Mesothelial cell of epicardium (in vitro differentiated cells): ENCODE measurements at regions not wholly inside any gene's neighbourhood (a gene's known extent, or its start where the extent isn't known, plus 50 kb on each side); places are given as distances from the start of the nearest gene placed in this dataset.

Experiments used
- DNase-seq, 2 experiments: peaks; one replicate each; pipeline ENCODE4 v3.0.0; 2021; ENCODE audit warnings: low spot score in 2 of 2; ENCODE audit not compliant: unreplicated experiment in 2 of 2
- H3K27ac Mint-ChIP-seq: 2 replicates; pipeline ENCODE4 v1.8.0; 2021; ENCODE audit warnings: mixed read lengths
- H3K27me3 Mint-ChIP-seq: 2 replicates; pipeline ENCODE4 v1.8.0; 2021; ENCODE audit warnings: low read depth, mixed read lengths
- H3K36me3 Mint-ChIP-seq: 2 replicates; pipeline ENCODE4 v1.8.0; 2021; ENCODE audit warnings: mixed read lengths
- H3K4me1 Mint-ChIP-seq: 2 replicates; pipeline ENCODE4 v1.8.0; 2021; ENCODE audit warnings: mixed read lengths
- H3K4me3 Mint-ChIP-seq: 2 replicates; pipeline ENCODE4 v1.8.0; 2021; ENCODE audit warnings: mild to moderate bottlenecking, moderate library complexity, mixed read lengths
- H3K9me3 Mint-ChIP-seq: 2 replicates; pipeline ENCODE4 v1.8.0; 2021; ENCODE audit warnings: mixed read lengths
- TF ChIP-seq, protein P1 (sequence below): fragments of 200-600 bp; sonication (generic); IDR thresholded peaks from one replicate; pipeline ENCODE4 v1.5.0; 2021; ENCODE audit warnings: antibody characterized with exemption; ENCODE audit not compliant: unreplicated experiment

DNA sequence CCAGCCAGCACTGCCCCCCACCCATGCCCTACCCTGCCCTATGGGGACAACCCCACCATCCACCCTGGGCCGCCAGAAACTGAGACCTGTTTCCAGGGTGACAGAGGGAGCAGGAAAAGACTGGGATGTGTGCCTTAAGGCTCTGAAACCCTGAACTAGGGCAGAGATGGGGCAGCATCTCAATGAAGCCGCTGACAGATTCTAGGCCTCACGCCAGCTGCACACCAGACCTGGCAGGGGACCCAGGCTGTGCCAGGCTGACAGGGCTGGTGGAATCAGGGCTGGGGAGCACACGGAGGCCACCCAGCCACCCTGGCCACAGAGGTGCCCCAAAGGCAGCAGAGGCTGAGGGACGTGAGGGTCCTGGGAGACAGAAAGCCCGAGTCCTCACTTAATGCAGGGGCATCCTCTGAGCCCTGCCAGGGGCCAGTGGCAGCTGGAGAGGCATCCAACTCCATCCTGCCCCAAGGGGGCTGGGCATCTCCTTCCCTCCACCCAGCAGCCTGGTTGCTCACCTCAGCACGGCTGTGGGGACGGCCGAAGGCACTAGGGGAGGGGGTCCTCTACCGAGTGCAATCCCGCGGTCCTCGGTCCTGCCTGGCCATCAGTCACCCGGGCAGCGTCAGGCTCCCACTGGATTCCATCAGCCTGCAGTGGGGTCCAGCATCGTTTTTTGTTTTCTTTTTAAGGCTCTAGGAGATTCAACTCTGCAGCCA, 169.2 kb downstream of the ZFP36L2 start:
- Mint-ChIP-seq H3K9me3 (peaks cover 10% of the 10 kb centered on the region), H3K27me3 (no peaks in the 10 kb centered on the region), H3K4me3 (no peak overlapping the region), H3K36me3 (peaks cover 7% of the 10 kb centered on the region), H3K27ac (peak overlapping the region; percentile 74), H3K4me1 (peaks cover 56% of the 10 kb centered on the region)
- TF ChIP-seq, protein P1, sequence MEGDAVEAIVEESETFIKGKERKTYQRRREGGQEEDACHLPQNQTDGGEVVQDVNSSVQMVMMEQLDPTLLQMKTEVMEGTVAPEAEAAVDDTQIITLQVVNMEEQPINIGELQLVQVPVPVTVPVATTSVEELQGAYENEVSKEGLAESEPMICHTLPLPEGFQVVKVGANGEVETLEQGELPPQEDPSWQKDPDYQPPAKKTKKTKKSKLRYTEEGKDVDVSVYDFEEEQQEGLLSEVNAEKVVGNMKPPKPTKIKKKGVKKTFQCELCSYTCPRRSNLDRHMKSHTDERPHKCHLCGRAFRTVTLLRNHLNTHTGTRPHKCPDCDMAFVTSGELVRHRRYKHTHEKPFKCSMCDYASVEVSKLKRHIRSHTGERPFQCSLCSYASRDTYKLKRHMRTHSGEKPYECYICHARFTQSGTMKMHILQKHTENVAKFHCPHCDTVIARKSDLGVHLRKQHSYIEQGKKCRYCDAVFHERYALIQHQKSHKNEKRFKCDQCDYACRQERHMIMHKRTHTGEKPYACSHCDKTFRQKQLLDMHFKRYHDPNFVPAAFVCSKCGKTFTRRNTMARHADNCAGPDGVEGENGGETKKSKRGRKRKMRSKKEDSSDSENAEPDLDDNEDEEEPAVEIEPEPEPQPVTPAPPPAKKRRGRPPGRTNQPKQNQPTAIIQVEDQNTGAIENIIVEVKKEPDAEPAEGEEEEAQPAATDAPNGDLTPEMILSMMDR = no peak
- DNase-seq = no peak

DNA sequence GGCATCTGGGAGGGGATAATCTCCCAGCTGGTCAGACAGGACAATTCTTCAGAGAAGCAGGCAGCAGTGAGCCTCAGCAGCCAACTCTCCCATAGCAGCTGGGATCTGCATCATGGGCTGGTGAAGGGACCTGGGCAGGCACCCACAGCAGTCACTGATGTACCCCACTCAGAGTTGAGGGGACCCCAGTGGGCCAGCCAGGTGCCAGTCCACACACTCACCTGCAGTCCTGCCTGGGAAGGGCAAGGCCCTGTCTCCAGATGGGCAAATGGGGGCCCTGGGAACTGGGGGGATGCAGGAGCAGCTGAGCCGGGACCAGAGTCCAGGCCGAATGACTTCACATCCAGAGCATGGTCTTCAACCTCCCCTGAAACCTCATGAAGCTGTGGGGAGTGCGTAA, 170.4 kb downstream of the ZFP36L2 start:
- DNase-seq = no peak
- no peaks in the 10 kb centered on the region for H3K36me3 Mint-ChIP-seq
- no peaks in the 10 kb centered on the region for H3K27me3 Mint-ChIP-seq
- no peak overlapping the region for H3K27ac Mint-ChIP-seq
- TF ChIP-seq, protein P1 = no peak
- H3K4me1 Mint-ChIP-seq = peaks cover 60% of the 10 kb centered on the region
- H3K4me3 Mint-ChIP-seq = no peak overlapping the region
- H3K9me3 Mint-ChIP-seq = peaks cover under 1% of the 10 kb centered on the region

DNA sequence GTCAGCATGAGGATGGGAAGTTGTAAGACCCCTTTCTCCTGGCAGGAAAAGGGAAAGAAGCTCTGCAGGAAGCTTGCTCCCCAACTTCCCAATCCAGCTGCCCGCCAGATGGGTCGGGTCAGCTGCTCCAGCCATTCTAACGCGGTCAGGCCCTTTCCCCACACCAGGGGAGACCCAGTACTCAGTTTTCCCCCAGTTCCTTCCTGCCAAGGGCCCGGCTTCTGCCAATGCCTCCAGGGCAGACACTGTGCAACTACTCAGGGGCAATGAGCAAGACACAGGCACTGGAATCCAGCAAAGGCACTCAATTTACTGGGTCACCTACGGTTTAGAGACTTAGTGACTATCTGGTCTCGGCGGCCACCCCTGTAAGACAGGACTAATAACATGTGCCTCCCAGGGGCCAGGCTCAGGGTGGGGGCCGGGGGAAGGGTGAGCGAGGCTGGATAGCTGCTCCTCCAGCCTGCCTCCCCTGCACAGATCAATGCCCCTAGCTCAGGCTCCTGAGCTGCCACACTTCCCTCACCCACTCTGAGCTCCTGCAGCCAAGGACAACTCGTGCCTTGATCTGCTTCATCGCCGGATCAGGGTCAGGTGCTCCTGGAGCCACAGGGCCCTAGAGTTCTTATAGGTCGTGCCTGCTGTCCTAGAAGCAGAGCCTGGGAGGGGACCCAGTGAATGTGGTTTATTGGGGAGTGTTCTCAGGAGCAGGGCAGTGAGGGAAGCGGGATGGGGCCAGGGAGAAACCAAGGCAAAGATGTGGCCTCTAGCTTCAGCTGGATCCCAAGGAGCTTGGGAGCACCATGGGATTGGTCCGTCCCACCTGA, 171.1 kb downstream of the ZFP36L2 start:
- TF ChIP-seq, protein P1 = no peak
- H3K9me3 Mint-ChIP-seq = no peaks in the 10 kb centered on the region
- no peak overlapping the region for H3K27ac Mint-ChIP-seq
- peaks cover 65% of the 10 kb centered on the region for H3K4me1 Mint-ChIP-seq
- no peak for DNase-seq
- no peaks in the 10 kb centered on the region for H3K27me3 Mint-ChIP-seq
- H3K4me3 Mint-ChIP-seq = no peak overlapping the region
- no peaks in the 10 kb centered on the region for H3K36me3 Mint-ChIP-seq

DNA sequence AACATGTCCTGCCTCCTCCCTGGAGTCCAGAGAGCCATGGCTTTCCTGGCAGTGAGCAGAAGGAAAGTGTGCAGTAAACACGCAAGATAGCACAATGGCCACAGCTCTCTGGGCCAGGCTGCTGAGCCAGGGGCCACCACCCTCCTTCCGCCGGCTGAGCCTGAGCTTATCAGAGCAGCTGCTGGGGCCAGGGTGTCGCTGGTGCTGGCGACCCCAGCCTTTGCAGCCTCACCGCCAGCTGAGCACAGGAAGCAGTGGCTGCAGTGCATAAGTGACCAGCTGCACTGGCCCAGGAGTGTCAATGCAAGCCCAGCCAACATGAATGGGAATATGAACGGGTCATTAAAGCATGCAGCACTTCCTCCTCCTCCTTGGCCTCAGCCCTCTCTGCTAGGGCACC, 172.0 kb downstream of the ZFP36L2 start:
- H3K4me1 Mint-ChIP-seq = peaks cover 66% of the 10 kb centered on the region
- H3K36me3 Mint-ChIP-seq = no peaks in the 10 kb centered on the region

DNA sequence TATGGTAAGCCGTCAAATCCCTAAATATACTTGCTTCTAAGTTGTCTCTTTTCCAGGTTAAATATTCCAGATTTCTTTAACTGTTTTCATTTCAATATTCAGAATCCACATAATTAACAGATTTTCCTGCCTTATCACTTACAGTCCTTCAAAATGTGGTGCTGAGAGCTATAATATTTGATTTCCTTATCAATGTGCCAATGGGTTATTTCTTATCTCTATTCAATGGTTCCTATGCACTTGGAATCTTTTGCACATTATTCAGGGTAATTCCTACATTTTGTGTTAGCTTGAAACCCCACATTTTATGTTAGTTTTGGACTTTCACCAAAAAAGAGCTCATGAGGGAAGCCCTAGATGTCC, 173.5 kb downstream of the ZFP36L2 start:
- Mint-ChIP-seq H3K9me3 (no peaks in the 10 kb centered on the region), H3K27me3 (no peaks in the 10 kb centered on the region), H3K4me1 (peaks cover 52% of the 10 kb centered on the region), H3K27ac (peak overlapping the region; percentile 22), H3K4me3 (no peak overlapping the region), H3K36me3 (no peaks in the 10 kb centered on the region)
- TF ChIP-seq, protein P1 = no peak
- no peak for DNase-seq

More for the DNA sequence above, 172.0 kb downstream of the ZFP36L2 start:
- H3K4me3 Mint-ChIP-seq = no peak overlapping the region
- no peak for DNase-seq
- H3K9me3 Mint-ChIP-seq = no peaks in the 10 kb centered on the region
- no peaks in the 10 kb centered on the region for H3K27me3 Mint-ChIP-seq
- H3K27ac Mint-ChIP-seq = no peak overlapping the region
- TF ChIP-seq, protein P1 = no peak
